ENCODE measurements at regions not wholly inside any gene's neighbourhood (a gene's known extent, or its start where the extent isn't known, plus 50 kb on each side); places are given as distances from the start of the nearest gene placed in this dataset.
"Not testable (repeated sequence)": the region's sequence is repeated elsewhere in the genome, so short reads cannot be mapped to it uniquely, and the experiment has no call there.

- H3K9me3 ChIP-seq; intact Hi-C loops (cut with DNase I; ENCODE audit: low total_unique reads); H3K4me3 ChIP-seq; H3K4me1 ChIP-seq; H3K27me3 ChIP-seq (replicated peaks in 1 of 7); H3K27ac ChIP-seq; H3K36me3 ChIP-seq; DNase-seq: not testable (repeated sequence)
- WGBS, 5 donors = 76 to 86% (median 76%) methylated on average over 2 of the region's 3 CpGs
These were observed 2912.5 kb downstream of the RPIA start for GRCh38 chr2:91603996-91604395.

DNA sequence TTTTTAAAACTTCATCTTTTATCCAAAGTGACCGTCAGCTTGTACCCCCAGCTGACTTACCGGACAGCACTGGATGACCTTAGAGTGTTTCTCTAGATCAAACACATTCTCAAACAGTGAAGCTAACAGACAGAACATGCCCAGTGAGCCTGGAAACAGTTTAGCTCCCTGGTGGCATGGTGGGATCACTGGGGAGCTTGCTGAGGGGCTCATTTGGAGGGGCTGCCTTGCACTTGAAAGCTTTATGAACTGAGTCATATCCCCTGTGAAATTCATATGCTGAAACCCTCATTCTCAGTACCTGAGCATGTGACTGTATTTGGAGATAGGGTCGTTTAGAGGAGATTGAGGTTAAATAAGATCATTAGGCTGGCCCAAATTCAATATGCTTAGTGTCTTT is 2913.2 kb downstream of the RPIA start:
- intact Hi-C loops (cut with DNase I; ENCODE audit: low total_unique reads); H3K4me3 ChIP-seq; H3K27ac ChIP-seq; H3K36me3 ChIP-seq; H3K4me1 ChIP-seq; DNase-seq; H3K27me3 ChIP-seq (replicated peaks in 1 of 7); H3K9me3 ChIP-seq: not testable (repeated sequence)
- WGBS, 5 donors = 70 to 83% (median 76%) methylated on average over 3 of the region's 3 CpGs

- DNase-seq, H3K27ac ChIP-seq: not testable (repeated sequence)
- 84 to 93% (median 91%) methylated on average over 6 to 7 of the region's 7 CpGs for WGBS, 5 donors
These were observed 2932.3 kb downstream of the RPIA start for GRCh38 chr2:91623739-91624138.

DNA sequence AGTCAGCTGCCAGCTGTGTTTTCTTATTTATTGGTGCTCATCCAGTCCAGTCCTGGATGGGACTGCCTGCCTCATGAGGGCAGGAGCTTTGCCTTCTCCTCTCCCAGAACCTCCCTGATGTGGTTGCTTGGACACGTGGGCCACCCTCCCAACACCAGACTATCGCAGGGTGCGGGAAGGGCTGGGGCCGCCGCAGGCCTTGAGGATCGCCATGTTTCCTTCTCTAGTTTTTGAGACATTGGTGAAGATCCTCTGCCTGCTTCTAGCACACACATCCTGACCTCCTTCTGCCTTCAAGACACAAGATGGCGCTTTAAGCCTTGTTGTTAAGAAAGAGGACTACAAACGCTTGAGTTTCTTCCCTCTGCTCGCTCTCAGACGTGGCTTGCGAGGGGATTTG is 2937.0 kb downstream of the RPIA start:
- H3K9me3 ChIP-seq; H3K27me3 ChIP-seq (replicated peaks in 1 of 7); H3K4me1 ChIP-seq; intact Hi-C loops (cut with DNase I; ENCODE audit: low total_unique reads); DNase-seq; H3K36me3 ChIP-seq; H3K4me3 ChIP-seq; H3K27ac ChIP-seq: not testable (repeated sequence)
- 55 to 82% (median 71%) methylated on average over 3 to 5 of the region's 11 CpGs; no CpG with 5 or more reads in 1 of the 5 donors for WGBS, 5 donors

More at GRCh38 chr2:91623739-91624138, 2932.3 kb downstream of the RPIA start:
- intact Hi-C loops (cut with DNase I; ENCODE audit: low total_unique reads); H3K4me3 ChIP-seq; H3K27me3 ChIP-seq (replicated peaks in 1 of 7); H3K4me1 ChIP-seq; H3K36me3 ChIP-seq; H3K9me3 ChIP-seq: not testable (repeated sequence)

- WGBS, 5 donors = 70 to 98% (median 85%) methylated on average over 4 to 6 of the region's 17 CpGs
- H3K4me3 ChIP-seq; H3K27me3 ChIP-seq (replicated peaks in 1 of 7); H3K27ac ChIP-seq; H3K4me1 ChIP-seq; H3K36me3 ChIP-seq; intact Hi-C loops (cut with DNase I; ENCODE audit: low total_unique reads); H3K9me3 ChIP-seq: not testable (repeated sequence)
- peak; percentile 59 for DNase-seq
These were observed 2965.7 kb downstream of the RPIA start for GRCh38 chr2:91657193-91657592.

DNA sequence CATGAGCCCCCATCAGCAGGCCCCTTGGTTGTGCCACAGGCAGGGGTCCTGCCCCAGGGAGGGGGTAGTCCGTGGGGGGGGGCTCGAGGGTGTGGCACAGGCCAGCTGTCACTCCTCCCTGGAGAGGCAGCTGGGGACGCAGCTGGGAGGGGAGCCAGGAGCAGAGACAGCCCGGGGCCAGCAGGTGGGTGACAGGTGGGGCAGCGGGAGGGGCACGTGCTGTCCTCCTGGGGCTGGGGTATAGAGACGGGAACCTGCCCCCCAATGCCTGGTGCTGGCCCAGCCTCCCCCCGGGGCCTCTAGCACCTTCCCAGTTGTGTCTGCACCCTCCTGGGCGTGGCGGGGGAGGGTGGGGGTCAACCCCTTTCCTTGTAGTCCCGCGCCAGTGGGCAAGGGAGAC is 2966.9 kb downstream of the RPIA start:
- DNase-seq; H3K27ac ChIP-seq; H3K36me3 ChIP-seq; H3K27me3 ChIP-seq (replicated peaks in 1 of 7); intact Hi-C loops (cut with DNase I; ENCODE audit: low total_unique reads); H3K4me3 ChIP-seq; H3K4me1 ChIP-seq; H3K9me3 ChIP-seq: not testable (repeated sequence)
- 74 to 100% (median 79%) methylated on average over 3 to 12 of the region's 12 CpGs for WGBS, 5 donors

DNA sequence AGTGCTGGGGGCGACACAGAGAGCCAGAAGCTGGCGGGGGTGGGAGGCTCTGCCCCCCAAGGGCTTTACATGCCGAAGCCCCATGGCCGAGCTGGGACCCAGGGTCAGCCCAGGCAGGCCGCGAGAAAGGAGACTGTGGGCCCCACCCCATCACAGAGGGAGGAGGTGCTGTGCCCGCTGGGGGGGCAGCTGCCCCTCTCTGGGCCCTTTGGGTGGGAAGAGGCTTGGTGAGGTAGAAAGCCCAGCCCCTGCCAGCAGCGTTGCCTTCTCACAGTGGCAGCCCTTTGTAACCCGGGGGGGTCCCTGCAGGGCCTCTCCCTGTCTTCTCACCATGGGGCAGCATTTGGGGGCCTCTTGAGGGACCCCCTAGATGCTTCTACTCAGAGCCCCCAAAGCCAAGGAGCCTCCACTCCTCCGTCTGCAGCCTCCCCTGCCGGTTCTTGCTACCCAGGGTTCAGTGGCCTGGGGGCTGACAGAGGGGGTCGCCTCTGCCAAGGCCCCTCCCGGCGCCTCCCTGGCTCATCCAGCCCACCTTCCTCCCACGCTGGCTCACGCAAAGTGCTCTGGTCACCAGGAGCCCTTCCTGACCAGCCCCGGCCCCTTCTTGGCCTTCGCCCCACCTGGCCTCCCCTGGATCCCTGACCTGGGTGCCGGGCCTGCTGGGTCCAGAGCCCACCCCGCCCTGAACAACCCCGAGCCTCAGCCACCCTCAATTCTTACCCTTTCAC is 2967.9 kb downstream of the RPIA start:
- H3K36me3 ChIP-seq; intact Hi-C loops (cut with DNase I; ENCODE audit: low total_unique reads); H3K9me3 ChIP-seq; H3K27ac ChIP-seq; H3K4me1 ChIP-seq; DNase-seq; H3K27me3 ChIP-seq (replicated peaks in 1 of 7): not testable (repeated sequence)
- peak overlapping the region in 5 of 8 donors; percentile 5 to 40 (median 27) for H3K4me3 ChIP-seq
- WGBS, 5 donors = 36 to 85% (median 60%) methylated on average over 6 to 12 of the region's 21 CpGs; no CpG with 5 or more reads in 1 of the 5 donors

- intact Hi-C loops (cut with DNase I; ENCODE audit: low total_unique reads); H3K27ac ChIP-seq; H3K4me1 ChIP-seq; H3K36me3 ChIP-seq; H3K9me3 ChIP-seq; H3K27me3 ChIP-seq (replicated peaks in 1 of 7): not testable (repeated sequence)
- 3 to 23% (median 17%) methylated on average over 8 to 26 of the region's 34 CpGs; no CpG with 5 or more reads in 1 of the 5 donors for WGBS, 5 donors
- peak; percentile 75 for DNase-seq
- peak in 2 of 3 donors; percentile 58 to 68 for TF ChIP-seq POLR2AphosphoS5 (IDR thresholded peaks at IDR 0.05)
- peak overlapping the region in 3 of 8 donors; percentile 27 to 40 (median 33) for H3K4me3 ChIP-seq
These were observed 2968.4 kb downstream of the RPIA start for GRCh38 chr2:91659917-91660275.

DNA sequence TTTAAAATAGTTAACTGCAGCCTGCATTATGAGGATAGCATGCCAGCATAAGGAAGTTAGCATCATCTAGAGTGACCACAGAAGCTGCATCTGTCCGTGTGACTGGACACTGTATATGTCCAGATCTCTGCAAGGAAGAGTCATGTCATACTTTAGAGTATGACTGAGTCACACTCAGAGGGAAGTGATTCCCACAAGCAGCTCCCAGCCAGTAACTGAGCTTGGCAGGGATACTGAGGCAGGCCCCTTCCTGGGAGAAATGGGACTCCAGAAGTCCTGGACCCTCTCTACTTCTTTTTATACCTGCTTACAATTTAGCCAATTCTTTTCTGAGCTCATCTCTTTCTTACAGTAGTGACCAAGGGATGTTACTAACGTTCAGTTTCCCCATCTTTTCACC is 2975.9 kb downstream of the RPIA start:
- H3K36me3 ChIP-seq; H3K9me3 ChIP-seq; H3K4me1 ChIP-seq; DNase-seq; H3K4me3 ChIP-seq; intact Hi-C loops (cut with DNase I; ENCODE audit: low total_unique reads); H3K27ac ChIP-seq; H3K27me3 ChIP-seq (replicated peaks in 1 of 7): not testable (repeated sequence)
- 43 to 88% (median 54%) methylated on average over 1 of the region's 2 CpGs; no CpG with 5 or more reads in 2 of the 5 donors for WGBS, 5 donors

DNA sequence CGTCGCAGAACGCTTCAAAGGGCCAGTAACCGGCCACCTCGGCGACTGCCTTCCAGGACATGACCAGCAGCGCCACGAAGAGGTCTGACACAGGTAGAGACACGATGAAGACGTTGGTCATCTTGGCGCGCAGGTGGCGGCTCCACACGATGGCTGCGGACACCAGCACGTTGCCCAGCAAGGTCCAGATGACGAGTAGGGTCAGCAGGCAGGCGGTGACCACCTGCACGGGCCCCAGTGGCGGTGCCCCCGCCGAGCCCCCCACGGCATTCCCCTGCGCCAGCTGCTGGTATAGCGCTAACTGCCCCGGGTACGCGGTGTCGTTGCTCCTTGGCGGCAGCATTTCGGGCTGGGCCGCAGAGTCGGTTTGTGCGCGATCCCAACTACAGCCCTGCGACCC is 2994.1 kb downstream of the RPIA start:
- H3K36me3 ChIP-seq; intact Hi-C loops (cut with DNase I; ENCODE audit: low total_unique reads); H3K27ac ChIP-seq; H3K9me3 ChIP-seq; DNase-seq; H3K4me3 ChIP-seq; H3K4me1 ChIP-seq: not testable (repeated sequence)
- 32 to 52% (median 47%) methylated on average over 10 to 30 of the region's 36 CpGs; no CpG with 5 or more reads in 1 of the 5 donors for WGBS, 5 donors
- H3K27me3 ChIP-seq (replicated peaks in 1 of 7) = peaks cover 0 to 12% (median 0%) of the 10 kb centered on the region in 7 donors

DNA sequence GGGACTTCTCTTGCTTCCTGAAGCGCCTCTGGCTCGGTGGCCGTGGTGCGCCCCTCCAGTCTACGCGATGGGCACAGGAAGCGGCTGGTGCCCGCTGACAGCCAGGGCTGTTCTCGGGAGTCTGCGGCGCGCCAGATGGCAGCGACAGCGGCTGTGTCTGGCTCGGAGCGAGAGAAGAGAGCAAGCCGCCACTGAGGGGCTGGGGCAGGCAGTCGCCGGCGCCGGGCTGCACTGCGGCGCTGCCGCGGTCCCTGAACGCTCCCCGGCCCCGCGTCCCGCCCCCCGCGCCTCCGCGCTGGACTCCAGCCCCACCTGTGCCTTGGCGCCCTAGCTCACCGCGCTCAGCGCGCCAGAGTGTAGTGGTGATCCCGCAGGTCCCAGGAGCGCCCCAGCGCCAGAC is 2994.6 kb downstream of the RPIA start:
- H3K27me3 ChIP-seq (replicated peaks in 1 of 7) = peaks cover 0 to 12% (median 0%) of the 10 kb centered on the region in 7 donors
- 13 to 28% (median 15%) methylated on average over 10 to 34 of the region's 42 CpGs; no CpG with 5 or more reads in 1 of the 5 donors for WGBS, 5 donors
- H3K4me3 ChIP-seq; H3K36me3 ChIP-seq; H3K9me3 ChIP-seq; intact Hi-C loops (cut with DNase I; ENCODE audit: low total_unique reads); DNase-seq; H3K27ac ChIP-seq; H3K4me1 ChIP-seq: not testable (repeated sequence)
